DOHH2 (cell line): ENCODE measurements at regions not wholly inside any gene's neighbourhood (a gene's known extent, or its start where the extent isn't known, plus 50 kb on each side); places are given as distances from the start of the nearest gene placed in this dataset.

Experiments
- H3F3A ChIP-seq: fragments of 200-600 bp; sonication (generic), shearing (Covaris generic); 2 replicates; pipeline ENCODE4 v1.6.0; 2016; ENCODE audit warnings: antibody characterized with exemption, mild to moderate bottlenecking; ENCODE audit not compliant: control insufficient read depth, insufficient read depth
- H3K27ac ChIP-seq: fragments of 200-600 bp; sonication (generic); 2 replicates; pipeline ENCODE4 v1.5.1; 2014; ENCODE audit warnings: low read depth, mild to moderate bottlenecking, low read length, moderate library complexity
- H3K27me3 ChIP-seq: fragments of 200-600 bp; sonication (generic); 2 replicates; pipeline ENCODE4 v1.6.1; 2014; ENCODE audit warnings: mild to moderate bottlenecking, low read length, mixed read lengths; ENCODE audit not compliant: control insufficient read depth
- H3K36me3 ChIP-seq: fragments of 200-600 bp; sonication (generic); 2 replicates; pipeline ENCODE4 v1.6.1; 2014; ENCODE audit warnings: mild to moderate bottlenecking, low read length, moderate library complexity, mixed read lengths; ENCODE audit not compliant: control insufficient read depth
- H3K4me1 ChIP-seq: fragments of 200-600 bp; sonication (generic); 2 replicates; pipeline ENCODE4 v1.6.1; 2014; ENCODE audit warnings: mild to moderate bottlenecking, low read length, mixed read lengths; ENCODE audit not compliant: control insufficient read depth
- H3K4me2 ChIP-seq: fragments of 200-600 bp; sonication (generic); 2 replicates; pipeline ENCODE4 v1.6.0; 2014; ENCODE audit warnings: mild to moderate bottlenecking, low read length, moderate library complexity
- H3K4me3 ChIP-seq: fragments of 200-600 bp; sonication (generic); 2 replicates; pipeline ENCODE4 v1.5.1; 2014; ENCODE audit warnings: mild to moderate bottlenecking, low read length, mixed read lengths
- H3K79me2 ChIP-seq: fragments of 200-600 bp; sonication (generic); 2 replicates; pipeline ENCODE4 v1.6.1; 2014; ENCODE audit warnings: mild to moderate bottlenecking, low read length, mixed read lengths; ENCODE audit not compliant: control insufficient read depth
- H3K9me2 ChIP-seq: fragments of 200-600 bp; sonication (generic); replicated peaks from 2 replicates; pipeline ENCODE4 v1.6.1; 2014; ENCODE audit warnings: mild to moderate bottlenecking, low read length, mixed read lengths; ENCODE audit not compliant: control insufficient read depth
- H3K9me3 ChIP-seq: fragments of 200-600 bp; sonication (generic); 2 replicates; pipeline ENCODE4 v1.6.1; 2014; ENCODE audit warnings: antibody characterized with exemption, low read length, mixed read lengths; ENCODE audit not compliant: control insufficient read depth, insufficient read depth
- H4K20me1 ChIP-seq: fragments of 200-600 bp; sonication (generic); 2 replicates; pipeline ENCODE4 v1.6.0; 2014; ENCODE audit warnings: low read depth, mild to moderate bottlenecking, antibody characterized with exemption, low read length, moderate library complexity; ENCODE audit not compliant: control insufficient read depth, insufficient read depth
- EZH2phosphoT487 ChIP-seq: fragments of 200-600 bp; sonication (generic); IDR thresholded peaks from 2 replicates; pipeline ENCODE4 v1.6.1; 2017; ENCODE audit warnings: borderline replicate concordance, mild to moderate bottlenecking, antibody characterized with exemption, low read length, moderate library complexity, mixed read lengths
- TF ChIP-seq, protein P1 (sequence below): fragments of 200-600 bp; sonication (generic); IDR thresholded peaks from one replicate; pipeline ENCODE4 v1.5.1; 2014; ENCODE audit warnings: antibody characterized with exemption, mild to moderate bottlenecking, low read depth, low read length; ENCODE audit not compliant: poor library complexity, severe bottlenecking

DNA sequence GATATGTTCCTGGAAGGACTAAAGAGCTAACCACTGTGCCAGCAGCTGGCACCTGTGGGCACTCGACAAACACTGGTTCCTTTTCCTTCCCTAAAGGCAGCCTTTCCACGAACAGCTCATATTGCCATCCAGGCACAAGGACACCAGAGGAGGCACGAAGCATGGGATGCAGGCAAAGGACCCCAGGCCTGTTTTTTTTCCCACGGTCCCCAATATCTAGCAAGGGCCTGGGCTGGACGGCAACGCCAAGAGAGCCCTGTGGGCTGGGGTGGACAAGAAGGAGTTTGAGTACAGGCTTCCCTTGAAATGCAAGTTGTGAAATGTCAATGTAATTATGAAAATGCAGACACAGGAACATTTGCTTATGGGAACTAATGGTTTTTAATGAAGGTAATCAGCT lies 135.9 kb downstream of the CYP26B1 start:
- H3K79me2 ChIP-seq, result no peaks in the 10 kb centered on the region
- no peaks in the 10 kb centered on the region for H4K20me1 ChIP-seq
- no peaks in the 10 kb centered on the region for H3K27me3 ChIP-seq
- H3K4me3 ChIP-seq, result no peak overlapping the region
- no peak overlapping the region for H3K27ac ChIP-seq
- no peaks in the 10 kb centered on the region for H3K9me3 ChIP-seq
- no peaks in the 10 kb centered on the region for H3F3A ChIP-seq
- TF ChIP-seq, protein P1, sequence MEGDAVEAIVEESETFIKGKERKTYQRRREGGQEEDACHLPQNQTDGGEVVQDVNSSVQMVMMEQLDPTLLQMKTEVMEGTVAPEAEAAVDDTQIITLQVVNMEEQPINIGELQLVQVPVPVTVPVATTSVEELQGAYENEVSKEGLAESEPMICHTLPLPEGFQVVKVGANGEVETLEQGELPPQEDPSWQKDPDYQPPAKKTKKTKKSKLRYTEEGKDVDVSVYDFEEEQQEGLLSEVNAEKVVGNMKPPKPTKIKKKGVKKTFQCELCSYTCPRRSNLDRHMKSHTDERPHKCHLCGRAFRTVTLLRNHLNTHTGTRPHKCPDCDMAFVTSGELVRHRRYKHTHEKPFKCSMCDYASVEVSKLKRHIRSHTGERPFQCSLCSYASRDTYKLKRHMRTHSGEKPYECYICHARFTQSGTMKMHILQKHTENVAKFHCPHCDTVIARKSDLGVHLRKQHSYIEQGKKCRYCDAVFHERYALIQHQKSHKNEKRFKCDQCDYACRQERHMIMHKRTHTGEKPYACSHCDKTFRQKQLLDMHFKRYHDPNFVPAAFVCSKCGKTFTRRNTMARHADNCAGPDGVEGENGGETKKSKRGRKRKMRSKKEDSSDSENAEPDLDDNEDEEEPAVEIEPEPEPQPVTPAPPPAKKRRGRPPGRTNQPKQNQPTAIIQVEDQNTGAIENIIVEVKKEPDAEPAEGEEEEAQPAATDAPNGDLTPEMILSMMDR, result no peak
- TF ChIP-seq EZH2phosphoT487, result no peak
- H3K36me3 ChIP-seq, result no peaks in the 10 kb centered on the region
- no peaks in the 10 kb centered on the region for H3K4me1 ChIP-seq
- no peak overlapping the region for H3K4me2 ChIP-seq
- H3K9me2 ChIP-seq, result no peaks in the 10 kb centered on the region

GRCh38 chr2:72011370-72011689 lies 136.3 kb downstream of the CYP26B1 start:
- no peaks in the 10 kb centered on the region for H3F3A ChIP-seq
- H4K20me1 ChIP-seq, result no peaks in the 10 kb centered on the region
- H3K4me1 ChIP-seq, result no peaks in the 10 kb centered on the region
- no peak overlapping the region for H3K4me3 ChIP-seq
- no peaks in the 10 kb centered on the region for H3K79me2 ChIP-seq
- H3K9me3 ChIP-seq, result no peaks in the 10 kb centered on the region
- H3K4me2 ChIP-seq, result no peak overlapping the region
- H3K27ac ChIP-seq, result no peak overlapping the region
- no peak for TF ChIP-seq EZH2phosphoT487
- TF ChIP-seq, protein P1, result no peak
- no peaks in the 10 kb centered on the region for H3K27me3 ChIP-seq
- no peaks in the 10 kb centered on the region for H3K36me3 ChIP-seq
- H3K9me2 ChIP-seq, result no peaks in the 10 kb centered on the region

GRCh38 chr2:72010647-72011369 lies 136.9 kb downstream of the CYP26B1 start:
- Histone ChIP-seq H4K20me1 (no peaks in the 10 kb centered on the region), H3K27ac (no peak overlapping the region)

More at GRCh38 chr2:72010647-72011369, 136.9 kb downstream of the CYP26B1 start:
- Histone ChIP-seq H3K9me2 (no peaks in the 10 kb centered on the region), H3K79me2 (no peaks in the 10 kb centered on the region), H3K4me2 (no peak overlapping the region), H3K4me1 (no peaks in the 10 kb centered on the region), H3K9me3 (no peaks in the 10 kb centered on the region), H3K27me3 (no peaks in the 10 kb centered on the region), H3K4me3 (no peak overlapping the region), H3F3A (no peaks in the 10 kb centered on the region), H3K36me3 (no peaks in the 10 kb centered on the region)
- TF ChIP-seq EZH2phosphoT487, result no peak
- TF ChIP-seq, protein P1, result no peak
